GM12878 (cell line): ENCODE measurements at regions not wholly inside any gene's neighbourhood (a gene's known extent, or its start where the extent isn't known, plus 50 kb on each side); places are given as distances from the start of the nearest gene placed in this dataset.

Source experiments
- ATAC-seq: fragments of 200-7000 bp; cut with Tn5 transposase; 3 replicates; pipeline ENCODE4 v1.9.1; 2020; ENCODE audit warnings: mild to moderate bottlenecking, moderate library complexity
- BruUV-seq: library from RNA; stranded (reverse); fragments of 400-500 nt; replicated peaks from 2 replicates; lab custom pipeline; 2021; lab: Mats Ljungman, UMichigan
- CTCF ChIA-PET: fragments of 300-600 bp; sonication (Branson Sonifier 250); formaldehyde crosslinking; extraction: SDS; loops from one replicate; lab custom pipeline; 2021; ENCODE audit warnings: inconsistent platforms; lab: Yijun Ruan, JAX
- POLR2A ChIA-PET: fragments of 350-600 bp; formaldehyde crosslinking; extraction: SDS; loops from one replicate; lab custom pipeline; 2021; ENCODE audit warnings: inconsistent platforms; lab: Charles Lee
- RAD21 ChIA-PET: fragments of 300-600 bp; sonication (Branson Sonifier 250); formaldehyde crosslinking; loops from one replicate; lab custom pipeline; 2023; ENCODE audit warnings: antibody characterized with exemption; ENCODE audit not compliant: unreplicated experiment; lab: Charles Lee
- SMC1A ChIA-PET: fragments of 300-600 bp; sonication (Branson Sonifier 250); formaldehyde crosslinking; loops from one replicate; lab custom pipeline; 2023; ENCODE audit not compliant: unreplicated experiment, uncharacterized antibody; lab: Charles Lee
- DNase-seq: peaks from one replicate; pipeline ENCODE4 v3.0.0-alpha.2; 2011; ENCODE audit warnings: low read depth, low spot score
- FAIRE-seq: peaks from 3 replicates; lab custom pipeline; 2011; peaks lifted over from hg19 to GRCh38; lab: Jason Lieb, UNC
- H2AFZ ChIP-seq: 2 replicates; pipeline ENCODE4 v1.6.0; 2011; ENCODE audit warnings: low read depth, low read length, control low read depth; ENCODE audit not compliant: control insufficient read depth
- H3K27ac ChIP-seq: 2 replicates; pipeline ENCODE4 v1.5.1; 2011; ENCODE audit warnings: control low read depth; ENCODE audit not compliant: control insufficient read depth, insufficient read depth
- H3K27me3 ChIP-seq, 2 experiments: replicated peaks in 1 of 2; 2 replicates each; pipeline versions ENCODE4 v1.6.0 to v1.6.1; 2011; ENCODE audit warnings: low read length in 1 of 2; ENCODE audit not compliant: control insufficient read depth in 2 of 2, insufficient read depth in 2 of 2
- H3K36me3 ChIP-seq, 2 experiments: 2 replicates each; pipeline ENCODE4 v1.5.1; 2011; ENCODE audit warnings: low read length in 1 of 2; ENCODE audit not compliant: control insufficient read depth in 2 of 2, insufficient read depth in 2 of 2
- H3K4me1 ChIP-seq: 2 replicates; pipeline ENCODE4 v1.6.1; 2011; ENCODE audit warnings: mild to moderate bottlenecking, low read length, moderate library complexity, mixed read lengths; ENCODE audit not compliant: control insufficient read depth, insufficient read depth
- H3K4me2 ChIP-seq: 2 replicates; pipeline ENCODE4 v1.6.0; 2011; ENCODE audit warnings: control low read depth; ENCODE audit not compliant: control insufficient read depth, insufficient read depth
- H3K4me3 ChIP-seq: fragments of 200-600 bp; sonication (generic); 2 replicates; pipeline ENCODE4 v1.5.1; 2016
- H3K79me2 ChIP-seq: 2 replicates; pipeline ENCODE4 v1.6.0; 2011; ENCODE audit warnings: low read length; ENCODE audit not compliant: control insufficient read depth, insufficient read depth
- H3K9ac ChIP-seq: 2 replicates; pipeline ENCODE4 v1.8.0; 2011; ENCODE audit warnings: low read length, control low read depth, mixed read lengths; ENCODE audit not compliant: control insufficient read depth, insufficient read depth
- H3K9me3 ChIP-seq: replicated peaks from 3 replicates; pipeline ENCODE4 v1.5.1; 2011; ENCODE audit warnings: mild to moderate bottlenecking, low read length; ENCODE audit not compliant: control insufficient read depth, insufficient read depth
- H4K20me1 ChIP-seq: 2 replicates; pipeline ENCODE4 v1.6.0; 2011; ENCODE audit not compliant: control insufficient read depth, insufficient read depth
- ATF2 ChIP-seq: IDR thresholded peaks from 2 replicates; pipeline ENCODE4 v1.6.1; 2012; ENCODE audit warnings: low read length, inconsistent platforms
- FOXM1 ChIP-seq: IDR thresholded peaks from 2 replicates; pipeline ENCODE4 v1.6.1; 2012; ENCODE audit warnings: low read depth, mild to moderate bottlenecking, inconsistent platforms, low read length, moderate library complexity
- HDAC6 ChIP-seq: fragments of 200-600 bp; sonication (generic); IDR thresholded peaks from one replicate; pipeline ENCODE4 v1.8.0; 2017; ENCODE audit warnings: antibody characterized with exemption; ENCODE audit not compliant: unreplicated experiment
- NKRF ChIP-seq: fragments of 450-650 bp; conservative IDR thresholded peaks from 2 replicates; pipeline ENCODE4 v1.6.1; 2017; ENCODE audit warnings: mild to moderate bottlenecking, moderate library complexity
- SMAD5 ChIP-seq: IDR thresholded peaks from 2 replicates; pipeline ENCODE4 v1.6.1; 2016; ENCODE audit warnings: antibody characterized with exemption, low read depth
- SPI1 ChIP-seq: IDR thresholded peaks from 2 replicates; pipeline ENCODE4 v1.6.1; 2011; ENCODE audit warnings: low read depth, mild to moderate bottlenecking, low read length, moderate library complexity, borderline replicate concordance; ENCODE audit not compliant: insufficient read depth
- USF2 ChIP-seq: IDR thresholded peaks from 2 replicates; pipeline ENCODE4 v1.6.1; 2011; ENCODE audit warnings: low read depth, low read length, improper control_type of control experiment, borderline replicate concordance
- YY1 ChIP-seq: IDR thresholded peaks from 2 replicates; pipeline ENCODE4 v1.6.1; 2011; ENCODE audit warnings: low read depth, mild to moderate bottlenecking, low read length
- ZBTB40 ChIP-seq: fragments of 450-650 bp; IDR thresholded peaks from 2 replicates; pipeline ENCODE4 v1.6.1; 2016; ENCODE audit warnings: mild to moderate bottlenecking, moderate library complexity, borderline replicate concordance
- WGBS: methylation state at CpG from one replicate; pipeline ENCODE4 v1.1.6; 2016; ENCODE audit warnings: low lambda C conversion rate; ENCODE audit not compliant: insufficient replicate concordance, insufficient coverage; ENCODE audit errors: missing lambda C conversion rate; 5-methylcytosine and 5-hydroxymethylcytosine counted together
- in situ Hi-C: fragments of 300-500 bp; cut with MboI; formaldehyde crosslinking; loops from 9 replicates; pipeline ENCODE4 v1.14.3; 2018; ENCODE audit warnings: mixed read lengths
- intact Hi-C: fragments of 100-400 bp; cut with micrococcal nuclease; formaldehyde crosslinking; loops from one replicate; pipeline ENCODE4 v1.14.2; 2022; ENCODE audit not compliant: unreplicated experiment

- WGBS = 0% methylated on average over 1 of the region's 1 CpG
- ATAC-seq = no peak
- BruUV-seq = no TSS peak
- Histone ChIP-seq H2AFZ (no peak overlapping the region), H3K9ac (no peak overlapping the region), H3K36me3 (no peaks in the 10 kb centered on the region), H3K9me3 (no peaks in the 10 kb centered on the region), H3K27me3 (no peaks in the 10 kb centered on the region), H3K4me2 (no peak overlapping the region), H3K27ac (no peak overlapping the region), H3K79me2 (no peaks in the 10 kb centered on the region), H3K4me1 (no peaks in the 10 kb centered on the region), H3K4me3 (no peak overlapping the region)
- intact Hi-C loops (no loop called here), in situ Hi-C loops (no loop called here)
- CTCF ChIA-PET = no interaction called here
- DNase-seq = no peak
- RAD21 ChIA-PET = no interaction called here
- SMC1A ChIA-PET = no interaction called here
- POLR2A ChIA-PET = no interaction called here
- FAIRE-seq = no peak
- TF ChIP-seq NKRF (no peak), USF2 (no peak), HDAC6 (no peak), YY1 (no peak), ATF2 (no peak), SMAD5 (no peak), FOXM1 (no peak), ZBTB40 (no peak), SPI1 (no peak)
- TF ChIP-seq, all 136 proteins: peak for 0
- H4K20me1 ChIP-seq = no peaks in the 10 kb centered on the region
Measured at GRCh38 chr13:108115738-108116137, 99.6 kb downstream of the LIG4 start.
